GM19351 (cell line): ENCODE measurements at regions not wholly inside any gene's neighbourhood (a gene's known extent, or its start where the extent isn't known, plus 50 kb on each side); places are given as distances from the start of the nearest gene placed in this dataset.
A peak's percentile ranks its signal among the peaks of the same experiment; 100 is the strongest.
"Not testable (repeated sequence)": the region's sequence is repeated elsewhere in the genome, so short reads cannot be mapped to it uniquely, and the experiment has no call there.

ENCODE experiments used
- ATAC-seq: cut with Tn5 transposase; IDR thresholded peaks from one replicate; pipeline ENCODE4 v1.9.1; 2021; ENCODE audit warnings: mild to moderate bottlenecking, moderate library complexity; ENCODE audit not compliant: unreplicated experiment

GRCh38 chr2:136334967-136335366 is 217.0 kb upstream of the CXCR4 start:
- no peak for ATAC-seq

- no peak for ATAC-seq
Observed at GRCh38 chr2:136332436-136333095, 214.6 kb upstream of the CXCR4 start.

DNA sequence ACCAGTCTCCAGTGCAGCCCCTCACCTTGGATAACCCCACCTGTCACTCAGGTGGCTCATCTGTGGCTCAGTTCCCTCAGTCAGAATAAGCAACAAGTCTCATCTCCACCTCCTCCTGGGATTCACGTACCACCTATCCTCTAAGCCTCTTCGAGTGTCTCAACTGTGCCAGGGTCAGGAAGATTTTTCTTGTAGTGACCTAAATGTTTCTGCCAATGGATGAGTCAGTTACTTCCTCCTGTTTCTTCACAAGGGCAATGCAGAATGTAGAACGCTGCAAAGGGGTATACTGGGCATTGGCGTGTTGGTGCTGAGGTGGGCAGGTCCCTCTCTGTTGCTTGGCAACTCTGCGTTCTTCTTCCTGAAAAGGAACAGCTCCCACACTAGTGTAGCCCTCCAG is 213.3 kb upstream of the CXCR4 start:
- ATAC-seq = no peak

- ATAC-seq = no peak
Observed at GRCh38 chr2:136328207-136328795, 210.4 kb upstream of the CXCR4 start.

DNA sequence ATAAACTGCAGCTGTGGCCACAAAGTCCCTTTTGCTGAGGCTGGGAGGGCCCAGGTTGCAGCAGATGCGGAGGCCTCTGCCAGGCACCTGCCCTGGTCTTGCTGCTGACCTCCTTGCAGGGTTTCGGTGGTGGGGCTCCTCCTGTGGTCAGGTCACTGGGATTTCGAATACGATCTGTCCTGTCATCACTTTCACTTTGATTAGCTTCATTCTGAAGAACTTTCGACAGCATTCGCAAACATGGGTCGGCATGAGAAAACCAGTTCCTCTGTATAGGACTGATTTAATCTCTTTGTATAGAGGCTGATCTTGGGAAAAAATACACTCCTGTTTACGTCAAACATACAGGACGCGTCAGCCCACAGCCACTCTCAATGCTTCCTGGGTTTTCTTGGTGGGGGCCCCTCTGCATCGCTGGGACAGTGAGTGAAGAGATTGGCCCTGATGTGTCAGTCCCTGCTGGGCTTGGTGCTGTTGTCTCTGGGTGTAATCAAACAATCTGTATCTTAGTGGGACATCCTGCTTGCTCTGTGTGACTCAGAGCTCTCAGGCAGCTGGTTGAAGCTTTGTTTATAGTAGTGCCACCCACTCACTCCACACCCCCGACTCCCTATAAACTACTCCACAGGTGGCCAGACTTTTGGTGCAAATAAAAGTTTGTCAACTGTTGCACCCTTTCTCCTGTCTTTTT is 209.4 kb upstream of the CXCR4 start:
- ATAC-seq = peak; percentile 87

GRCh38 chr2:136325844-136326331 is 207.9 kb upstream of the CXCR4 start:
- ATAC-seq = no peak

DNA sequence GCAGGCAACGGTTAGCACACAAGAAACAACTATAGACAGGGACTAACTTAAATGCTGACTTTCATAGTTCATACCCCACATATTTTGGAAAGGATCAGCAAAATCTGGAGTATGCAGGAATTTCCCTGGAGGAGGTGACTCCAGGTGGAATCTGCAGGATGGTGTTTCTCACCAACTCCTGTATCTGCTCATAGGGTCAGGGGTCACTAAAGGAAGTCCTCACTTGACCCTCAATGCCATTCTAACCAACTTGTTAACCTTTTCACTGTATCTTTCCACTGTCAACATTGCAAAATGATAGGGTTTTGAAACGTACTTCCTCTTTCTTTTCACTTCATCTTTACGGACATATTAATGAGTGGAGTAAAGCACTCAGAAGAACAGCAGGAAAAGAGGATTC is 207.0 kb upstream of the CXCR4 start:
- no peak for ATAC-seq

DNA sequence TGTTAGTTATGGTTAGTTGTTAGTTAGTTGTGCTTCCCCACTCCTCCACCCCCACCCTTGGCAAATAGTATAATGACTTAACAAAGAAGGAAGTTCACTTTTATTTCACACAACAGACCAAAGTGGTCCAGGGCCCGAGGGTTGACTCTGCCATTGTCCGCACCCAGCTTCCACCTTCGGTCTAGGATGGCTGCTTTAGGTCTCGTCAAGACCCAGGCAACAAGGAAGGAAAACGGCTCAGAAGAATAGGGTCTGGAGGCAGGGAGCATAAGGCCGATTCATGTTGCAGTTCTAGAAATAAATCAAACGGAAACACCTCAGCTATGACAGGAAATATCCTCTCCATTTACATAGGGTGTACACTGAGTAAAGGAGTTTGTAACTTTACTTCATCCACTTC is 206.0 kb upstream of the CXCR4 start:
- no peak for ATAC-seq

- ATAC-seq = no peak
Observed at GRCh38 chr2:136323195-136323594, 205.2 kb upstream of the CXCR4 start.

DNA sequence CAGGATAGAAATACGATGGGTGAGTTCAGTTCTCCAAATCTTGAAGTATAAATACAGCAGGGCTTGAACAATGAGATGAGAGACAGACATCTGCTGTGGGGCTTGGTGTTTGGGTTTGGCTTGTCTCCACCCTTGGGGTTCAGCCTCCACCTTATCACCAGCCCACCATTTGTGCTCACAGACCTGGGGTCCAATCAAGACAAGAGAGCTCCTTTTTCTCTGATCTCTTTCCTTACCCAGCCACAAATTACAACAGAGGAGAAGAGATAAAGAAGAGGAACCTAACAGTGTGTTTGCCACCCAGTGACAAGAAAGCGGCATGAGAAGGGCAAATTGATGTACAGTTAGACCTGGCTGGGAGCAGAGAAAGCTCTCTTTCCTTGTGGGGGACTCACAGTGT is 204.5 kb upstream of the CXCR4 start:
- no peak for ATAC-seq

DNA sequence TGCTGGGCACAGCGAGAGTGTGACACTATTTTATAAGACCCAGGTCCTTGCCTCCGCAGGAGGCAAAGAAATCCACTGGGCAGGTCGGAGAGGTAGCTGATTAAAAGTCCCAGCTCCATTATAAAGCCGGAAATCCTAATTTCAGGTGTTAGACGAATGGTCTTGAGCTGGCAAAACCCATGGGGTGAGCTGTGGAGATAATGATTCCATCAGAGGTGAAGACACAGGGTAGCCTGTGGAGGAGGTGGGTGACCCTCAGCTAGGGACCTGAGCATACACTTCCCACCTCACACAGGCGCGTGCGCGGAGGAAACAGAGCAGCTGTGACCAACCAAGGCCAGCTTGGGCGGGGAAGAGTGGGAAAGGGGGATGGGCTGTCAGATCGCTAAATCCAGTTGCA is 201.7 kb upstream of the CXCR4 start:
- no peak for ATAC-seq

GRCh38 chr2:136319237-136319636 is 201.3 kb upstream of the CXCR4 start:
- no peak for ATAC-seq

DNA sequence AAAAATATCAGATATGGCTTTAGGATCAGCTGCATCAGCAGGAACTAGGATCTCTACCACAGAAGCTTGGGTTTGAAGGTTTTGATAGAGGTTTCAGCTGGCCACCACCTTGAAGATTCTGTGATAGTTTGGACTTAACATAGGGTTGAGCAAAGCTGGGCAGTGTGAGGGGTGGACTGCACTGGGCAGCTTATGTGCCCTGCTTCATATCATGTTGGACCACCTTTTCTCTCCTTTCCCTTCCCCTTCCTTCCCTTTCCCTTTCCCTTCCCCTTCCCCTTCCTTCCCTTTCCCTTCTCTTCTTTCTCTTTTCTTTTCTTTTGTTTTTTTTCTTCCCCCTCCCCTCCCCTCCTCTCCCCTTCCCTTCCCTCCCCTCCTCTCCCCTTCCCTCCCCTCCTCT is 196.3 kb upstream of the CXCR4 start:
- no peak for ATAC-seq

- ATAC-seq = not testable (repeated sequence)
Observed at GRCh38 chr2:136312568-136312967, 194.6 kb upstream of the CXCR4 start.

DNA sequence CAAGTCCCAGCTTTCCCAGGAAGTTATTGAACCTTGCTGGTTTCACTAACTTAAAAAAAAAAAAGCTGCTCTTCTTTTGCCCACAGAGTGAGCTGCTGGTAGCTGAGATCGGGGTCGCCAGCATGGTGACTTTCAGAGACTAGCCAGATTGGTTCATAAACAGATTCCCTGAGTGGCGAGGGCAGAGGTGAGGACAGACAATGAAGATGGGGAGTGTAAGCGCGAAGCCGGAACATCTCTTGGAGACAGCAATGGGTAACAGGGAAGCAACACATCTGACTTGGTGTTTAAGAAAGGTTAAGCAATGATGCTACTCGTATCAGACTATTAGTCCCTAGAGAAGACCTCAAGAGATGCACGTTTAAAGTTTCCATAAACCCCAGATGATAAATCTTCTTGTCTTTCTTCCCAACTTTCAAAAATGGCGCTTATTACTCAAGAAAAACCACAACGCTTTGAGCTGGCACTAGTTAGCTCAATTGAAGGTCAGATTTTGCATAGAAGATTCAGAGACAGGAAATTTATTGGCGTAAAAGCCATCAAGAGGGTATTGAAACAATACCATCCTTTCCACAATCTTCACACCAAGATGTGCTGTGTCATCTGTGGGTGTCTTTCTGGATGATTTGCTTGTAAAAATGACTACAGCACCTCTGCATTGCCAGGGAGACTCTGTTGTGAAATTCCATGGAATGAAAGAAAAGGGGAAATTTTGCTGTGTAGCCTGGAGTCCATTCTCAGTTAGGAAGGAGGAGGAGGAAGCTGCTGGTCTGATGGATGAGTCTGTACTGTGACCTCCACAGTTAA is 193.1 kb upstream of the CXCR4 start:
- no peak for ATAC-seq

DNA sequence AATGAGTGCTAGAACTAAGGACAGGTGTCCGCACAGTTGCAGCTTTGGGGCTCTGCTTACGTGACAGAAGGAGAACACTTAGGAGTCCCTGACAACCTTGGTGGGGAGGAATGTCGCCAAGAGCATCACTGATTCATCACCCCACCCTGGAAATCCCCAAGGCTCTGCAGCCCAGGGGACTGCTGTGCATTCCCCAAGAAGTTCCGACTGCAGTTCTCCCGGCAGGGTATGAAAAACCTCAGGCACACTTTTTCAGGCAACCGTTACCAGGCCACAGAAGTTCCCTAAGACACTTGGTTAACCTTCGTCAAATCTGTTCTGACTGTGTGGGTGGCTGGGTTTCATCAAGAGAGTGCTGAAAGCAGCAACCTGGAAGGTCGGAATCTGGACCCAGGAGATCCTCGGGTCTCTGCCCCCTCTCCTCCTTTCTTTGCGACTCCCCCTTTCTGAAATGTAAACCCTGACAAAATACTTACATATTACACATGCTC is 192.1 kb upstream of the CXCR4 start:
- peak; percentile 45 for ATAC-seq

- ATAC-seq = no peak
Observed at GRCh38 chr2:136308611-136309010, 190.7 kb upstream of the CXCR4 start.

DNA sequence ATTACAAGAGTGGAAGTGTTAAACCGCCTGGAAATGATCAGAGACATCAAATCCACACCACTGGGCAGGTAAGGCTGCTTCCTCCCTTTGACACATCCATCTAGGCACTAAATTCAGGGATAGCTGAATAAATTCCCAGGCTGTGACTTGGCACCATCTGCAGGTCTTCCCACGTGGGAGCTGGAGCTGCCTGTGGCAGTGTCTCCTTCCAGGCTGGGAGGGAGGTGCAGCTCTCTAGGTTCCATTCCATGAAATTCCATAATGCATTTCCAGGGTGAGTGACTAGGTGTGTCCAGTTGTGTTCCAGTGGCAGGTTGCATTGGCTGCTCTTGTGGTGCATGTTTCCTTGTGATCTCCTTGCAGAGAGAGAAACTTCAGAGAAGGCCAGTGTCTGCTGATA is 188.9 kb upstream of the CXCR4 start:
- ATAC-seq = no peak

GRCh38 chr2:136305517-136306192 is 187.7 kb upstream of the CXCR4 start:
- ATAC-seq = peak; percentile 96

GRCh38 chr2:136301006-136301405 is 183.1 kb upstream of the CXCR4 start:
- no peak for ATAC-seq

GRCh38 chr2:136298631-136299030 is 180.7 kb upstream of the CXCR4 start:
- ATAC-seq = no peak
